Gastroesophageal sphincter (tissue), 4 donors: ENCODE measurements at regions not wholly inside any gene's neighbourhood (a gene's known extent, or its start where the extent isn't known, plus 50 kb on each side); places are given as distances from the start of the nearest gene placed in this dataset.
A peak's percentile ranks its signal among the peaks of the same experiment; 100 is the strongest.

Experiments
- ATAC-seq: fragments of 150-250 bp; one replicate; pipeline ENCODE4 v1.9.1; 2016; ENCODE audit warnings: mild to moderate bottlenecking, moderate library complexity
- H3K27ac ChIP-seq, 4 donors: fragments of 200-600 bp; sonication (generic) in 3 of 4; 1 replicate in 3 of 4; 2 replicates in 1 of 4; pipeline ENCODE4 v1.5.1; 2016 to 2019
- H3K27me3 ChIP-seq: fragments of 200-600 bp; sonication (generic); one replicate; pipeline ENCODE4 v1.5.1; 2019
- H3K36me3 ChIP-seq, 2 donors: fragments of 200-600 bp; sonication (generic); one replicate each; pipeline ENCODE4 v1.5.1; 2019; ENCODE audit warnings: control low read depth in 1 of 2
- H3K4me1 ChIP-seq, 3 donors: fragments of 200-600 bp; sonication (generic); 1 replicate in 2 of 3; 2 replicates in 1 of 3; pipeline ENCODE4 v1.5.1; 2016 to 2019; ENCODE audit warnings: control low read depth in 2 of 3
- H3K4me3 ChIP-seq, 2 donors: fragments of 200-600 bp; sonication (generic); one replicate each; pipeline ENCODE4 v1.5.1; 2019; ENCODE audit warnings: mild to moderate bottlenecking in 1 of 2, moderate library complexity in 1 of 2
- H3K9me3 ChIP-seq, 3 donors: fragments of 200-600 bp; sonication (generic); one replicate each; pipeline ENCODE4 v1.5.1; 2017 to 2019; ENCODE audit warnings: control low read depth in 2 of 3
- CTCF ChIP-seq, 4 experiments: fragments of 200-600 bp in 2 of 4; fragments of 450-650 bp in 2 of 4; sonication (generic) in 1 of 4; IDR thresholded peaks; one replicate each; pipeline ENCODE4 v1.5.1; 2017 to 2019; ENCODE audit warnings: antibody characterized with exemption in 4 of 4, mild to moderate bottlenecking in 2 of 4, moderate library complexity in 2 of 4
- EP300 ChIP-seq: sonication (generic); formaldehyde crosslinking; IDR thresholded peaks from one replicate; pipeline ENCODE4 v1.6.1; 2017; ENCODE audit warnings: antibody characterized with exemption, mild to moderate bottlenecking
- POLR2A ChIP-seq, 2 donors: fragments of 450-650 bp; IDR thresholded peaks; one replicate each; pipeline ENCODE4 v1.6.1; 2017; ENCODE audit warnings: antibody characterized with exemption in 2 of 2, mild to moderate bottlenecking in 2 of 2, moderate library complexity in 1 of 2
- POLR2AphosphoS5 ChIP-seq: sonication (generic); formaldehyde crosslinking; IDR thresholded peaks from one replicate; pipeline ENCODE4 v1.6.1; 2017; ENCODE audit warnings: antibody characterized with exemption
- WGBS, 2 donors: methylation state at CpG; one replicate each; pipeline ENCODE4 v1.1.5; 2018; ENCODE audit warnings: low coverage in 1 of 2; 5-methylcytosine and 5-hydroxymethylcytosine counted together

GRCh38 chr1:201676197-201676596 is 137.3 kb downstream of the NAV1 start:
- no peaks in the 10 kb centered on the region for H3K27me3 ChIP-seq
- H3K27ac ChIP-seq, result peak overlapping the region in 3 of 4 donors; percentile 43 to 66 (median 63)
- TF ChIP-seq CTCF (IDR thresholded peaks at IDR 0.05), result no peak
- H3K9me3 ChIP-seq, result no peaks in the 10 kb centered on the region
- peak; percentile 62 for ATAC-seq
- H3K4me3 ChIP-seq, result no peak overlapping the region
- WGBS, 2 donors, result 6% methylated on average over 3 of the region's 4 CpGs; no CpG with 5 or more reads in 1 of the 2 donors
- no peaks in the 10 kb centered on the region for H3K36me3 ChIP-seq
- H3K4me1 ChIP-seq, result peaks cover 0 to 39% (median 16%) of the 10 kb centered on the region in 3 donors

GRCh38 chr1:201676641-201677040 is 137.7 kb downstream of the NAV1 start:
- Histone ChIP-seq H3K27ac (peak overlapping the region in 3 of 4 donors; percentile 43 to 66 (median 63)), H3K4me3 (no peak overlapping the region), H3K4me1 (peaks cover 0 to 39% (median 16%) of the 10 kb centered on the region in 3 donors), H3K9me3 (no peaks in the 10 kb centered on the region), H3K36me3 (no peaks in the 10 kb centered on the region), H3K27me3 (no peaks in the 10 kb centered on the region)
- no peak for ATAC-seq
- TF ChIP-seq EP300, result no peak
- TF ChIP-seq POLR2AphosphoS5, result no peak
- no peak for TF ChIP-seq POLR2A (IDR thresholded peaks at IDR 0.05)
- TF ChIP-seq CTCF (IDR thresholded peaks at IDR 0.05), result no peak
- 40% methylated on average over 2 of the region's 4 CpGs; no CpG with 5 or more reads in 1 of the 2 donors for WGBS, 2 donors

GRCh38 chr1:201678264-201679101 is 139.6 kb downstream of the NAV1 start:
- H3K27me3 ChIP-seq, result no peaks in the 10 kb centered on the region
- H3K4me1 ChIP-seq, result peaks cover 0 to 39% (median 16%) of the 10 kb centered on the region in 3 donors
- H3K27ac ChIP-seq, result no peak overlapping the region
- TF ChIP-seq CTCF (IDR thresholded peaks at IDR 0.05) (no peak), EP300 (no peak), POLR2AphosphoS5 (no peak), POLR2A (IDR thresholded peaks at IDR 0.05) (no peak)
- no peaks in the 10 kb centered on the region for H3K36me3 ChIP-seq
- ATAC-seq, result no peak
- WGBS, 2 donors, result 40 to 61% methylated on average over 2 to 8 of the region's 9 CpGs
- no peaks in the 10 kb centered on the region for H3K9me3 ChIP-seq
- no peak overlapping the region for H3K4me3 ChIP-seq

GRCh38 chr1:201681375-201681774 is 142.4 kb downstream of the NAV1 start:
- H3K36me3 ChIP-seq, result no peaks in the 10 kb centered on the region
- ATAC-seq, result peak; percentile 87
- 69 to 73% methylated on average over 5 to 7 of the region's 8 CpGs for WGBS, 2 donors

More at GRCh38 chr1:201681375-201681774, 142.4 kb downstream of the NAV1 start:
- Histone ChIP-seq H3K9me3 (no peaks in the 10 kb centered on the region), H3K4me3 (no peak overlapping the region), H3K27ac (no peak overlapping the region), H3K27me3 (no peaks in the 10 kb centered on the region), H3K4me1 (peaks cover 0 to 23% (median 6%) of the 10 kb centered on the region in 3 donors)
- no peak for TF ChIP-seq POLR2A (IDR thresholded peaks at IDR 0.05)
- TF ChIP-seq POLR2AphosphoS5, result no peak
- TF ChIP-seq EP300, result no peak
- TF ChIP-seq CTCF (IDR thresholded peaks at IDR 0.05), result no peak
